Breast epithelium (tissue), 4 donors: ENCODE measurements at regions not wholly inside any gene's neighbourhood (a gene's known extent, or its start where the extent isn't known, plus 50 kb on each side); places are given as distances from the start of the nearest gene placed in this dataset.

Source experiments
- DNase-seq, 2 donors: peaks; one replicate each; pipeline ENCODE4 v3.0.0-alpha.2; 2019; ENCODE audit warnings: low spot score in 2 of 2
- H3K27ac ChIP-seq, 2 donors: fragments of 200-600 bp; sonication (generic) in 1 of 2; one replicate each; pipeline ENCODE4 v1.5.1; 2016 to 2019; ENCODE audit warnings: mild to moderate bottlenecking in 1 of 2
- H3K27me3 ChIP-seq, 2 donors: fragments of 200-600 bp; sonication (generic) in 1 of 2; one replicate each; pipeline versions ENCODE4 v1.5.1 to v1.6.0; 2017 to 2019; ENCODE audit warnings: control low read depth in 1 of 2, mild to moderate bottlenecking in 1 of 2
- H3K36me3 ChIP-seq: fragments of 200-600 bp; one replicate; pipeline ENCODE4 v1.5.1; 2019
- H3K4me1 ChIP-seq, 2 donors: fragments of 200-600 bp; sonication (generic); one replicate each; pipeline ENCODE4 v1.5.1; 2016 to 2019; ENCODE audit warnings: control low read depth in 1 of 2
- H3K4me3 ChIP-seq, 3 donors: fragments of 200-600 bp; sonication (generic); 1 replicate in 2 of 3; 2 replicates in 1 of 3; pipeline ENCODE4 v1.5.1; 2016 to 2019; ENCODE audit warnings: mild to moderate bottlenecking in 3 of 3, moderate library complexity in 2 of 3
- H3K9me3 ChIP-seq, 2 donors: fragments of 200-600 bp; sonication (generic) in 1 of 2; one replicate each; pipeline ENCODE4 v1.5.1; 2016 to 2019; ENCODE audit warnings: control low read depth in 1 of 2
- POLR2A ChIP-seq: fragments of 450-650 bp; IDR thresholded peaks from one replicate; pipeline ENCODE4 v1.6.1; 2016; ENCODE audit warnings: antibody characterized with exemption, mild to moderate bottlenecking, moderate library complexity
- POLR2AphosphoS5 ChIP-seq, 3 donors: sonication (generic); formaldehyde crosslinking; IDR thresholded peaks; one replicate each; pipeline ENCODE4 v1.6.1; 2017; ENCODE audit warnings: antibody characterized with exemption in 3 of 3
- intact Hi-C: fragments of 100-400 bp; cut with DNase I; formaldehyde crosslinking; loops from one replicate; pipeline ENCODE4 v1.15.1; 2023; ENCODE audit warnings: low total_unique reads
- TF ChIP-seq, protein P1 (sequence below), 3 donors: fragments of 450-650 bp; IDR thresholded peaks; one replicate each; pipeline ENCODE4 v1.5.1; 2016 to 2017; ENCODE audit warnings: antibody characterized with exemption in 3 of 3, mild to moderate bottlenecking in 3 of 3, moderate library complexity in 3 of 3

DNA sequence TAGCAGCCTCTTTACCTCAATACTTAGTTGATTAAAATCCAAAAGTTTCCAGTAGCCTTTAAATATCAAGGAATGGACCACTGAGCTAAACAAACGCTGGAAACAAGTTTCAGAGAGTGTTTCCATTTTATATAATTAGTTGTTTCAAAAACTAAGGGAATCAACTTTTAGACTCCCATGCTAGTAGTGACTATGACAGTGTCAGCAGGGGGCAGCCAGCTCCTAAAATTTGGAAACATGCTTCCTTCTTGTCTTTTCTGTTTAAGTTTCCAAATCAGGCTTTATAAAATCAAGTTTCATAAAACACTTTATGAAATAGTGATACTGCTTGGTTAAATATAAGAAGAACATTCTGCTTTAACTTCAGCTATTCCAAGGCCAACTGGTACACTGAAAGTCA is 138.2 kb upstream of the TMEM229A start:
- no peak for TF ChIP-seq POLR2A
- TF ChIP-seq, protein P1, sequence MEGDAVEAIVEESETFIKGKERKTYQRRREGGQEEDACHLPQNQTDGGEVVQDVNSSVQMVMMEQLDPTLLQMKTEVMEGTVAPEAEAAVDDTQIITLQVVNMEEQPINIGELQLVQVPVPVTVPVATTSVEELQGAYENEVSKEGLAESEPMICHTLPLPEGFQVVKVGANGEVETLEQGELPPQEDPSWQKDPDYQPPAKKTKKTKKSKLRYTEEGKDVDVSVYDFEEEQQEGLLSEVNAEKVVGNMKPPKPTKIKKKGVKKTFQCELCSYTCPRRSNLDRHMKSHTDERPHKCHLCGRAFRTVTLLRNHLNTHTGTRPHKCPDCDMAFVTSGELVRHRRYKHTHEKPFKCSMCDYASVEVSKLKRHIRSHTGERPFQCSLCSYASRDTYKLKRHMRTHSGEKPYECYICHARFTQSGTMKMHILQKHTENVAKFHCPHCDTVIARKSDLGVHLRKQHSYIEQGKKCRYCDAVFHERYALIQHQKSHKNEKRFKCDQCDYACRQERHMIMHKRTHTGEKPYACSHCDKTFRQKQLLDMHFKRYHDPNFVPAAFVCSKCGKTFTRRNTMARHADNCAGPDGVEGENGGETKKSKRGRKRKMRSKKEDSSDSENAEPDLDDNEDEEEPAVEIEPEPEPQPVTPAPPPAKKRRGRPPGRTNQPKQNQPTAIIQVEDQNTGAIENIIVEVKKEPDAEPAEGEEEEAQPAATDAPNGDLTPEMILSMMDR (IDR thresholded peaks at IDR 0.05), result peak in 1 of 3 donors; percentile 17
- no peaks in the 10 kb centered on the region for H3K36me3 ChIP-seq
- no peak overlapping the region for H3K27ac ChIP-seq
- H3K4me3 ChIP-seq, result no peak overlapping the region
- no peaks in the 10 kb centered on the region for H3K4me1 ChIP-seq
- DNase-seq, result no peak
- peaks cover 0 to 5% of the 10 kb centered on the region in 2 donors for H3K9me3 ChIP-seq
- intact Hi-C loops, result no loop called here
- no peaks in the 10 kb centered on the region for H3K27me3 ChIP-seq

DNA sequence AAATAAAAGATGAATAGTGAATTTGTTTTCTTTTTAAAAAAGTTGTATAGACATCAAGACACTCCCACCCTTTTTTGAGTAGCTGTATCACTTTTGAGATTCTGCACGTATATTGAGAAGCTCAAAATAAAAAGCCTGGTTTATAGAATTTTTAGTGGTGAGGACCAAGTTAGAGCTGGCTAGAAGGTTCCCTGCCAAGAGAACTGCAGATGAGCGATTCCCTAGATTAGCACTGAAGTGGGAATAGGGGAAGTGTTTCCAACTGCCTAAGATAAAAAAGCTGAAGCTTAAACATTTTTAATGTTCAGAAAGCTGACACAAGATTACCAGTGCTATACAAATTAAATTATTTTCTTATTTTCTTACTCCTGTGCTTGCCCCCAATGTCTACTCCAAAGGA is 135.7 kb upstream of the TMEM229A start:
- Histone ChIP-seq H3K36me3 (no peaks in the 10 kb centered on the region), H3K4me3 (no peak overlapping the region), H3K4me1 (no peaks in the 10 kb centered on the region), H3K27me3 (no peaks in the 10 kb centered on the region), H3K9me3 (peaks cover 0 to 5% of the 10 kb centered on the region in 2 donors), H3K27ac (no peak overlapping the region)
- intact Hi-C loops, result no loop called here
- no peak for DNase-seq
- TF ChIP-seq POLR2AphosphoS5 (IDR thresholded peaks at IDR 0.05) (no peak), POLR2A (no peak)
- TF ChIP-seq, protein P1 (IDR thresholded peaks at IDR 0.05), result no peak

DNA sequence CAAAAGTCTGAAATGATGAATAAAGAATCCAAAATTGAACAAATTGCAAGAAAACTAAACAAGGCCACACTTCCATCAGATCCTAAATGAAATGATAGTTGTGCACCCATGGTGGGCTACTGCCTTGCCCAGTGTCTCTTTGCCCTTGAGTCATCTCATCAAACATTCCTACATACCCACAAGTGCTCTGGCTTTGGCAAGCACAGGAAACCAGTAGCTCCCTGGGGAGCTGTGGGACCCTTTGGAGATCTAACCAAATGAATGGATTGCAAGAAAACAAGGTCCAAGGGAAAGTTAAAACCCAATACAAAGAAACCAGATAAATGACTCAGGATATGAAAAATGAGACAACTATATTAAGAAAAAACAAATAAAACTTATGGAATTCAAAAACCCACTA is 129.8 kb upstream of the TMEM229A start:
- TF ChIP-seq POLR2AphosphoS5 (IDR thresholded peaks at IDR 0.05) (no peak), POLR2A (no peak)
- TF ChIP-seq, protein P1 (IDR thresholded peaks at IDR 0.05), result no peak
- H3K4me1 ChIP-seq, result no peaks in the 10 kb centered on the region
- no peaks in the 10 kb centered on the region for H3K36me3 ChIP-seq
- no peak for DNase-seq
- H3K4me3 ChIP-seq, result no peak overlapping the region
- intact Hi-C loops, result no loop called here
- no peak overlapping the region for H3K27ac ChIP-seq
- no peaks in the 10 kb centered on the region for H3K27me3 ChIP-seq
- H3K9me3 ChIP-seq, result no peaks in the 10 kb centered on the region

DNA sequence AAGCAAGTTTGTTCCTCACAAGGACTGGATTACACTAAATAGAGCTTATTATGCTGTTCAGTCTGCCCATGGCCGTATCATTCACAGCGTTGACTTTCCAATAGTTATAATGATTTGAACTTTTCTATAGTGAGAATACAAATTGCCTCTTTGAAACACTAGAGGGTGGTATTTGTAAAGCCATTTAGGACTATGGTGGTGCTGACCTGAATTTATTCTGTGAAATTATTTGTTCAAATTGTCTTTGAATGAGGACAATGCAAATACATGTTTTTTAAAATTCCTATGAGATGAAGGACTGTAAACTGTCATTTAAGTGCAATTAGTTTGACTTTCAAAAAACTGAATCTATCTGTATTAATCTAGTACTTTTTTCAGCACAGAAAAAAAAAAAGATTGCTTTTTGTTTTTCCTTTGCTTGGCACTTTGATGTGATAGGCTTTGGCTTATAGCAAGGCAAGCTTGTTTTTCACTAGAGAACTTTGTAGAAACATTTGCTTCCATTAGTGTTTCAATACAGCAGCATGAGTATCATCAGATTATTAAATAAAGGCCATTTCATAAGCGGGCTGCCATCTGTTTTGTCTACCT is 122.7 kb upstream of the TMEM229A start:
- Histone ChIP-seq H3K27me3 (no peaks in the 10 kb centered on the region), H3K27ac (no peak overlapping the region), H3K4me1 (no peaks in the 10 kb centered on the region), H3K36me3 (no peaks in the 10 kb centered on the region), H3K9me3 (no peaks in the 10 kb centered on the region), H3K4me3 (no peak overlapping the region)
- intact Hi-C loops, result no loop called here
- DNase-seq, result no peak
- TF ChIP-seq, protein P1 (IDR thresholded peaks at IDR 0.05), result peak in 2 of 3 donors; percentile 21 to 46
- TF ChIP-seq POLR2A, result no peak
- TF ChIP-seq POLR2AphosphoS5 (IDR thresholded peaks at IDR 0.05), result no peak

DNA sequence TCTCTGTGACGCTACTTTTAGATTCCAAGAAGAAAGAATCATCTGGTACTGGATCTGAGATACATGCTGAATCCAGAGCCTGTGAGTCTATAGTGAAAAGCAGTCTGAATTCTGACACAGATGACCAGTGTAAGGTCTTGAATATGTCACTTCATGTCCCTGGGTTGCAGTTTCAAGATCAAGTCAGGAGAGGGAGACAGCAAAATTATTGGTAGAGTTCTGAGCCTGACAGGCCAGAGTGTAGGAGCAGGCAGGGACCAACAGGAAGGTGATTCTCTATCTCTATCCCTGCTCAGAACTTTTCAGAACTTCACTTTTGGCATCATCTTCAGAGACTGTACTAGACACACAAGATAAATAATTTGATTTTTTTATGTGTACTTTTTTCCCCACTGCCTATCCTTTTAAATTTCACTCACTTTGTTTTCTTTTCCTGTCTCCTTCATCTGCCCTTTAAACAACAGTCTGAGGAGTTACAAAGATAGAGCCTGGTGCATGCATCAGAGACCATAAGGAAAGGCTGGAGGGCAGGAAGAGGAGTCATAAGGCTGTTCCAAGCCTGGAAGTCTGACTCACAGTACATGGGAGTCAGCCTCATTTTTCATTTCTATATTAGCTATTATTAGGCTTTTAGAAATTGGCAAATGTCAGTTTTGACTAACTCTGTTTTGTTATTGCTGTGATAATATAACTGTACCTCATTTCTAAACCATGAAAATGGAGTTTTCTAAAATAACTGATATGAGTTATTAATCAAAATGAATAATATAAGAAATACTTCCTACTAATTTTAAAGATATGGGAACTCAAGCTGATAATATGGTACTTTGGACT is 120.2 kb upstream of the TMEM229A start:
- intact Hi-C loops, result no loop called here
- Histone ChIP-seq H3K27me3 (no peaks in the 10 kb centered on the region), H3K36me3 (no peaks in the 10 kb centered on the region), H3K27ac (no peak overlapping the region), H3K9me3 (no peaks in the 10 kb centered on the region), H3K4me1 (no peaks in the 10 kb centered on the region), H3K4me3 (no peak overlapping the region)
- no peak for TF ChIP-seq POLR2A
- TF ChIP-seq POLR2AphosphoS5 (IDR thresholded peaks at IDR 0.05), result no peak
- TF ChIP-seq, protein P1 (IDR thresholded peaks at IDR 0.05), result no peak
- no peak for DNase-seq
